Lower leg skin (tissue), 4 donors: ENCODE measurements at regions not wholly inside any gene's neighbourhood (a gene's known extent, or its start where the extent isn't known, plus 50 kb on each side); places are given as distances from the start of the nearest gene placed in this dataset.
A peak's percentile ranks its signal among the peaks of the same experiment; 100 is the strongest.

ENCODE experiments used
- DNase-seq, 2 donors: peaks; one replicate each; pipeline ENCODE4 v3.0.0-alpha.2; 2019; ENCODE audit warnings: low spot score in 2 of 2
- H3K4me3 ChIP-seq: fragments of 200-600 bp; sonication (generic); 2 replicates; pipeline ENCODE4 v1.5.1; 2017; ENCODE audit warnings: mild to moderate bottlenecking, low read depth; ENCODE audit not compliant: poor library complexity, severe bottlenecking
- POLR2A ChIP-seq, 2 donors: fragments of 450-650 bp; IDR thresholded peaks; one replicate each; pipeline ENCODE4 v1.6.1; 2016 to 2017; ENCODE audit warnings: antibody characterized with exemption in 2 of 2, mild to moderate bottlenecking in 1 of 2, moderate library complexity in 1 of 2
- WGBS, 2 donors: methylation state at CpG; one replicate each; pipeline ENCODE4 v1.1.5; 2018; 5-methylcytosine and 5-hydroxymethylcytosine counted together
- intact Hi-C: fragments of 100-400 bp; cut with DNase I; formaldehyde crosslinking; loops from one replicate; pipeline ENCODE4 v1.15.0; 2023; ENCODE audit warnings: low total_unique reads
- TF ChIP-seq, protein P1 (sequence below), 3 donors: fragments of 450-650 bp; IDR thresholded peaks; one replicate each; pipeline ENCODE4 v1.5.1; 2016; ENCODE audit warnings: antibody characterized with exemption in 3 of 3, mild to moderate bottlenecking in 3 of 3, moderate library complexity in 2 of 3

DNA sequence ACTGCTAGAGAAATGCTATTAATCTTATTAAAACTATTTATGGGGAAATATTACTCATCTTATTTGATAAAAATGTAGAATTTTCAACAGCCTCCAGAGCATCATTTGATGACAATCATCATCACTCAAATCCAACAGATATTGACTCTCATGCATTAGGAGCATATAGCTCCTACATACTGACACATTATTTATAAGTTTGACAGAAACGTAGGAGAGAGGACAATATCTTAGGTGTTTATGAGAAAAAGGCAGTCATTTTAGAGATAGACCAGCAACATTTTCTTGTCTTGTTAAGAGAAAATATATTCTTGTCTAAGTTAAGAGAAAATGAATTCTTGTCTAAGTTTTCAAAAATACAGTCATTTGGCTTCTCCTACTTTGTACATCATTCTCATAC is 2550.2 kb downstream of the PCDH7 start:
- TF ChIP-seq POLR2A (IDR thresholded peaks at IDR 0.05): no peak
- TF ChIP-seq, protein P1, sequence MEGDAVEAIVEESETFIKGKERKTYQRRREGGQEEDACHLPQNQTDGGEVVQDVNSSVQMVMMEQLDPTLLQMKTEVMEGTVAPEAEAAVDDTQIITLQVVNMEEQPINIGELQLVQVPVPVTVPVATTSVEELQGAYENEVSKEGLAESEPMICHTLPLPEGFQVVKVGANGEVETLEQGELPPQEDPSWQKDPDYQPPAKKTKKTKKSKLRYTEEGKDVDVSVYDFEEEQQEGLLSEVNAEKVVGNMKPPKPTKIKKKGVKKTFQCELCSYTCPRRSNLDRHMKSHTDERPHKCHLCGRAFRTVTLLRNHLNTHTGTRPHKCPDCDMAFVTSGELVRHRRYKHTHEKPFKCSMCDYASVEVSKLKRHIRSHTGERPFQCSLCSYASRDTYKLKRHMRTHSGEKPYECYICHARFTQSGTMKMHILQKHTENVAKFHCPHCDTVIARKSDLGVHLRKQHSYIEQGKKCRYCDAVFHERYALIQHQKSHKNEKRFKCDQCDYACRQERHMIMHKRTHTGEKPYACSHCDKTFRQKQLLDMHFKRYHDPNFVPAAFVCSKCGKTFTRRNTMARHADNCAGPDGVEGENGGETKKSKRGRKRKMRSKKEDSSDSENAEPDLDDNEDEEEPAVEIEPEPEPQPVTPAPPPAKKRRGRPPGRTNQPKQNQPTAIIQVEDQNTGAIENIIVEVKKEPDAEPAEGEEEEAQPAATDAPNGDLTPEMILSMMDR (IDR thresholded peaks at IDR 0.05): no peak
- WGBS, 2 donors: 82 to 83% methylated on average over 1 of the region's 1 CpG
- intact Hi-C loops: no loop called here
- no peak for DNase-seq
- no peak overlapping the region for H3K4me3 ChIP-seq

DNA sequence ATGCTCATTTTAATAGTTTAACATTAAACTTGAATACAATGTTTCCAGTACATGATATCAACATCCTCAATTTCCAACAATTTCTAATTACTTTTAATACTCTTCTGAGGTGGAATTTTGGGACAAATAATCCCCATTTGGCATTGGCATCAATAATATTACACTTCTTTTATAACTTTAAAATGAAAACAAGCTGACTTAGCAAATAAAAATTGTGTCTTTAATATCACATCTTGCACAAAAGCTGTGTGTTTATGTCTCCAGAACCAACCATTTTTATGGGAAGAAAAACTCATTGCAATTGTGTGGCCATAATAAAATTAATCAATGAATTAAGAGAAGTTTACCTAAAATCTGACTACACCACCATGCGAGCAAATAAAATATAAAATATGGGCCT is 2552.6 kb downstream of the PCDH7 start:
- WGBS, 2 donors: 90 to 97% methylated on average over 1 of the region's 1 CpG
- no peak for DNase-seq
- no peak overlapping the region for H3K4me3 ChIP-seq
- intact Hi-C loops: no loop called here
- TF ChIP-seq, protein P1 (IDR thresholded peaks at IDR 0.05): no peak
- no peak for TF ChIP-seq POLR2A (IDR thresholded peaks at IDR 0.05)

DNA sequence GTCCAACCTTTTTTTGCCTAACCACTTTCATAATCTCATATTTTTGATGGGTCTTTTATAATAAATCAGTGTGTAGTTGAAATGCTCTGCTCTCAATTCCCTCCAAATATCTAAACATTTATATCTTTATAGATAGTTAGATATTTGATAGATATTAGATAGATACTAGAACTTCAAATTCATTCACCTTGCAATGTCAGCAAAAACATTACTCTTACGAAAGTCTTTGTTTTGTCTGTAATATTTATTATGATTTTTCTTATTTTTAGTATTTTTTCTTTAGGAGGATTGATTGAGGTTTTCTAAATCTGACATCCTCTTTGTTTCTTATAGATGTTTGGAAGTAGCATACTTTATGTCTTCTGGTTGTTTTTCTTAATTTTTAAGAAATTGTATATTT is 2563.6 kb downstream of the PCDH7 start:
- DNase-seq: no peak
- intact Hi-C loops: no loop called here
- H3K4me3 ChIP-seq: no peak overlapping the region
- 82 to 90% methylated on average over 1 of the region's 1 CpG for WGBS, 2 donors
- TF ChIP-seq, protein P1 (IDR thresholded peaks at IDR 0.05): no peak
- TF ChIP-seq POLR2A (IDR thresholded peaks at IDR 0.05): no peak

- intact Hi-C loops: no loop called here
- no peak for DNase-seq
- H3K4me3 ChIP-seq: no peak overlapping the region
- WGBS, 2 donors: 49 to 55% methylated on average over 3 of the region's 3 CpGs
- TF ChIP-seq, protein P1 (IDR thresholded peaks at IDR 0.05): no peak
- no peak for TF ChIP-seq POLR2A (IDR thresholded peaks at IDR 0.05)
These were observed 2576.8 kb downstream of the PCDH7 start for GRCh38 chr4:33296876-33297455.

DNA sequence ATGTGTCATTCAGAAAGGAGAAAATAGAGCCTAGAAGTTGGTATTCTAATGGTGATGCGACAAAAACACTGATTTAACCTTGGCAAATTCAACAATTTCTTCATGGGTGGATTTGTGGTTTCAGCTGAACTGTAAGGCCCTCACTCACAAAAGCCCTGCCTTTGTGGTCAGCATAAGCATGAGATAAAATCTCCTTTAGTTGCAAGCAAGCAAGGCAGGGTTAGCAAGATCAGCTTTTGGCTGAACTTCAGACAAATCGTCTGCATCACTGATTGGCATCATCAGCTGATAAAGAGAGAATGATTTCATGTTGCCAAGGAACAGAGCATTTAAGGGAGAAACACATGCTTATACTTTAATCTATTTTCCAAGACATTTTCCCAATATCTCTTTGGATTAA is 2582.2 kb downstream of the PCDH7 start:
- no peak for TF ChIP-seq POLR2A (IDR thresholded peaks at IDR 0.05)
- TF ChIP-seq, protein P1 (IDR thresholded peaks at IDR 0.05): no peak
- DNase-seq: no peak
- H3K4me3 ChIP-seq: no peak overlapping the region
- WGBS, 2 donors: 34 to 38% methylated on average over 2 of the region's 2 CpGs
- intact Hi-C loops: no loop called here

- WGBS, 2 donors: 88 to 89% methylated on average over 2 of the region's 2 CpGs
- no peak for TF ChIP-seq POLR2A (IDR thresholded peaks at IDR 0.05)
- TF ChIP-seq, protein P1 (IDR thresholded peaks at IDR 0.05): no peak
- intact Hi-C loops: no loop called here
- DNase-seq: peak in 1 of 2 donors; percentile 31
- no peak overlapping the region for H3K4me3 ChIP-seq
These were observed 2586.0 kb downstream of the PCDH7 start for GRCh38 chr4:33306131-33306530.
